ENCODE measurements at regions not wholly inside any gene's neighbourhood (a gene's known extent, or its start where the extent isn't known, plus 50 kb on each side); places are given as distances from the start of the nearest gene placed in this dataset.

- ATAC-seq, result no peak
- TF ChIP-seq ZNF8 (CRISPR knock-in tag; IDR thresholded peaks at IDR 0.05) (no peak), RARB (CRISPR knock-in tag; IDR thresholded peaks at IDR 0.05) (no peak), ESRRG (CRISPR knock-in tag; IDR thresholded peaks at IDR 0.05) (no peak), TCF4 (CRISPR knock-in tag; IDR thresholded peaks at IDR 0.05; ENCODE audit: borderline replicate concordance) (no peak), TSHZ2 (CRISPR knock-in tag; IDR thresholded peaks at IDR 0.05) (no peak), ARNTL (CRISPR knock-in tag; IDR thresholded peaks at IDR 0.05; ENCODE audit: borderline replicate concordance, low read depth) (no peak), ZFP30 (CRISPR knock-in tag; IDR thresholded peaks at IDR 0.05) (no peak)
Measured at GRCh38 chr11:46203746-46204145, 73.7 kb upstream of the CREB3L1 start.

- ATAC-seq, result no peak
- TF ChIP-seq ISL1 (CRISPR knock-in tag; IDR thresholded peaks at IDR 0.05) (no peak), PPARA (CRISPR knock-in tag; IDR thresholded peaks at IDR 0.05; ENCODE audit: borderline replicate concordance) (no peak), TSHZ2 (CRISPR knock-in tag; IDR thresholded peaks at IDR 0.05) (no peak), ZC3H10 (CRISPR knock-in tag; IDR thresholded peaks at IDR 0.05) (no peak), TOX (CRISPR knock-in tag; IDR thresholded peaks at IDR 0.05; ENCODE audit: borderline replicate concordance) (no peak), SNAI2 (CRISPR knock-in tag; IDR thresholded peaks at IDR 0.05) (no peak), ARNTL (CRISPR knock-in tag; IDR thresholded peaks at IDR 0.05; ENCODE audit: borderline replicate concordance, low read depth) (no peak), PATZ1 (CRISPR knock-in tag; IDR thresholded peaks at IDR 0.05; ENCODE audit: borderline replicate concordance) (no peak), ZNF70 (CRISPR knock-in tag; IDR thresholded peaks at IDR 0.05) (no peak), RARB (CRISPR knock-in tag; IDR thresholded peaks at IDR 0.05) (no peak), GLIS3 (CRISPR knock-in tag; IDR thresholded peaks at IDR 0.05) (no peak), CSRNP3 (CRISPR knock-in tag; IDR thresholded peaks at IDR 0.05) (no peak)
Measured at GRCh38 chr11:46202696-46203391, 74.6 kb upstream of the CREB3L1 start.

GRCh38 chr11:46202149-46202548 lies 75.3 kb upstream of the CREB3L1 start:
- no peak for ATAC-seq
- TF ChIP-seq PPARA (CRISPR knock-in tag; IDR thresholded peaks at IDR 0.05; ENCODE audit: borderline replicate concordance) (no peak), ISL1 (CRISPR knock-in tag; IDR thresholded peaks at IDR 0.05) (no peak)

GRCh38 chr11:46200537-46201281 lies 76.8 kb upstream of the CREB3L1 start:
- ATAC-seq, result no peak
- TF ChIP-seq GLIS3 (CRISPR knock-in tag; IDR thresholded peaks at IDR 0.05) (no peak), SNAI2 (CRISPR knock-in tag; IDR thresholded peaks at IDR 0.05) (no peak), ZNF565 (CRISPR knock-in tag; conservative IDR thresholded peaks at IDR 0.05; ENCODE audit: low read depth) (no peak), CSRNP3 (CRISPR knock-in tag; IDR thresholded peaks at IDR 0.05) (no peak), CSDC2 (CRISPR knock-in tag; IDR thresholded peaks at IDR 0.05) (no peak), RARB (CRISPR knock-in tag; IDR thresholded peaks at IDR 0.05) (no peak), PPARA (CRISPR knock-in tag; IDR thresholded peaks at IDR 0.05; ENCODE audit: borderline replicate concordance) (no peak), BACH2 (CRISPR knock-in tag; IDR thresholded peaks at IDR 0.05; ENCODE audit: borderline replicate concordance) (no peak), ZNF8 (CRISPR knock-in tag; IDR thresholded peaks at IDR 0.05) (no peak), TOX (CRISPR knock-in tag; IDR thresholded peaks at IDR 0.05; ENCODE audit: borderline replicate concordance) (no peak), CREB5 (CRISPR knock-in tag; IDR thresholded peaks at IDR 0.05; ENCODE audit: low read depth) (no peak), ESRRG (CRISPR knock-in tag; IDR thresholded peaks at IDR 0.05) (no peak)

All from SK-N-SH treated with all-trans-retinoic acid at 6 μM for 48 hours (cell line).